Ureter (tissue), 1 donor: ENCODE measurements at regions not wholly inside any gene's neighbourhood (a gene's known extent, or its start where the extent isn't known, plus 50 kb on each side); places are given as distances from the start of the nearest gene placed in this dataset.

Experiments used
- DNase-seq: peaks from one replicate; pipeline ENCODE4 v3.0.0-alpha.2; 2020; ENCODE audit warnings: low spot score
- donor health status: DM: yes; HTN: yes; CAD: no.

DNA sequence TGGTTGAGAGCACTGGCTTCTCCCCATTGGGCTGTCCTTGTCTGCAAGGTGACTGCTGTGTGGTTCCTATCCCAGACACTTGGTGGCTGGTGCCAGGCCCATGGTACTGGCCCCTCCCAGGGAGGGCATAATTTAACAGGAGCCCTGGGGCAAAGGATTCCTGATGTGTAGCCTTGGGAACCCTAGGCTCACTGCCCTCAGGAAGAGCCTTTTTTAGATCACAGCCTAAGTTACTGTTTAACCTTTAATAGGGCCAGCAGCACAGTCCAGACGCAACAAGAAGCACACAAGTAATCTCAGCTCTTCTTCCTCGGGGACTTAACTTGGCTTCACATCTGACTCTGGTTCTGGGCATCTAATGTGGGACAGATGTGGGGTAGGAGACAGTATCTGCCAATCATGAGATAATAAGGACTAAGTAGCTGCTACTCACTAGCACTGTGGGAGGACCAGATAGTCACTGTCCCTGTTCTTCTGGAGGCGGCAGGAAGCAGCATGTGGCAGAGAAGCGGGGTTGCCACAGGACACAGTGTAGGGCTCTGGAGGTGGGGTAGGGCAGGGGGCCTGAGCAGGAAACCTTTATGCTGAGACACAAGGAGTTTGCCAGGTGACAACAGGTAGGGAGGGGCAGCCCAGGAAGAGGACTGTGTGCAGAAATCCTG lies 136.3 kb downstream of the TMEM17 start:
- no peak for DNase-seq

DNA sequence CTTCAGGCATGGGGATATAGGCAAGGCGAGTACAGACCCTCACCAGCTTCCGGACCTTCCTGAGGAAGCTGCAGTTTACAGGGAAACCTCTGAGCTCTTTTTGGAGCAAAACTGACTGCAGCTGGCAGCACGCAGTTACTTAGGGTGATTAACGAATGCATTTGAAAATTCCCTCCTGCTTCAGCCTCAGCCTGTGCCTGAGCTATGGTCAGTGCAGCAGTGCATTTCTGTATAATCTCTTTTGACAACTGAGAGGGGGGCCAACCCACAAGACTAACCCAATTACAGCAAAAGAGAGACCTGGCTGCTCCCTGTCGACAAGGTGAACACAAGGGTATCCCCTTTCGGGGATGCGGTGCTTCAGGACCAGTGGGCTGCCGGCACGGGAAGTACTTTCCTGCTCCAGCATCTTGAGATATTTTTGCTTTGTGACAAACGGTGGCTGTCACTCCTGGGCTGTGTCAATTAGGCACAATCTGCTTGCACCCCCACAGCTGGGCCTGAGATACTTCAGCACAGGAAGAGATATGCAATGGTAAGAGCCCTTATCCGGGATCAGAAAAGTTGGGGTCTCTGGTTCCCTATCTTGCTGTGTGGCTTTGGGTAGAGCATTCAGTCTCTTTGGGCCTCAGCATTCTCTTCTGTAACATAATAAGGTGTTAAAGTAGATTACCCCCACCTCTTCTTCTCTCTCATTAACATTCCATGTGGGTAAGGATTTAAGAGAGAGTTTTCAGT lies 141.0 kb downstream of the TMEM17 start:
- no peak for DNase-seq

DNA sequence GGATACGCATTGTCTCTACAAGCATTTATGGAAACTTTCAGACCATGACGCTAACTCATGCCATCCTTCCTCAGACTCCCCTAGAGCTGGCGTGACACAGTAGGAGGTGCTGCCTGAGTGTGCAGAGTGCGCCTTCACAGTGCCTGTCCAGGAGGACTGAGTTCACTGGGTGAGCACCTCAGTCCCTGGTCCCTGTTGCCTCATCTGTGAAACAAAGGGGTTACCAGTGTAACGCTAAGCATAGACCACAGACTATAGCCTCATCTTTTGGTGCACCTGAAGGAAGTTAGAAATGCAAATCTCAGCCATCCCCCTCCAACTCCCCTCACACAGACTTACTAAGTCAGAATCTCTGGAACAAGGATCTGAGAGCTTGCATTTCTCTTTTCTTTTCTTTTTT lies 142.8 kb downstream of the TMEM17 start:
- no peak for DNase-seq

- no peak for DNase-seq
Observed at GRCh38 chr2:62362561-62362960, 143.4 kb downstream of the TMEM17 start.

DNA sequence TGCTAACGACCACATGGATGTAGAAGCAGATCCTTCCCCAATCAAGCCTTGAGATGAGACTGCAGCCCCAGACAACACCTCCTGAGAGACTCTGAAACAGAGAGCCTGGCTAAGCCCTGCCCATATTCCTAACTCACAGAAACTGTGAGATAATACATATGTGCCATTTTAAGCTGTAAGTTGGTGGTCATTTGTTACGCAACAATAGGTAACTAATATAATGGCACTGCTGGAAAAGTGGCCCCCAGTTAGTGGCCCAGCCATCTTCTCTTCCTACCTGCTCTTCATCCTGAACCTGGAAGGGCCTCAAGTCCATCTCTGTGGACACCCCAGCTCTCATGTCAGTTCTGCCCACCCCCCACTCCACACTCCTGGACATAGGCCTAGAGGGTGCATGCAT lies 144.0 kb downstream of the TMEM17 start:
- no peak for DNase-seq

DNA sequence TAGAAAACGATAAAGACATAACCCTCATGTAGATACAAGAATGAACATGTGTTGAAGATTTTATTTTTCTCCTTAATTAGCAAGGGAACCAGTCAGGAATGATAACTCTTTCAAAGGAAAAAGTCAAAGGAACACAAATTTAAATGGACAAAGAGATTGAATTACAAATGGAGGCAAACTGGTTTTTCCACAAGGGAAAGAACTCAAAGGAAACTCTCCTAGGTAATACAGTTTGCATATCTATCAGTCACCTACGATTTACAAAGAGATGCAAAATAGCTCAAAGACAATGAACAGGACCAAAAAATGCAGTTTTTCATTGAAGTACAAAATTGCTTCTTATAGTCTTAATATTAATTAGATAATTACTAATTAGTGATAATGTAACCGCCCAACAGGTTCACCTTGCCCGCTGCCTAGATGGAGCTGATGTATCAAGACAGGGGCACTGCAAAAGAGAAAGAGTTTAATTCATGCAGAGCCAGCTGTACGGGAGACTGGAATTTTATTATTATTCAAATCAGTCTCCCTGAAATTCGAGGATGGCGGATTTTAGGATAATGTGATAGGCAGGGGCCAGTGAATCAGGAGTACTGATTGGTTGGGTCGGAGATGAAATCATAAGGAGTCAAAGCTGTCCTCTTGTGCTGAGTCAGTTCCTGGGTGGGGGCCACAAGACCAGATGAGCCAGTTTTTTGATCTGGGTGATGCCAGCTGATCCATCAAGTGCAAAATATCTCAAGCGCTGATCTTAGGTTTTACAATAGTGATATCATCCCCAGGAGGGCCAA lies 151.0 kb downstream of the TMEM17 start:
- DNase-seq: no peak

GRCh38 chr2:62352031-62352430 lies 154.0 kb downstream of the TMEM17 start:
- DNase-seq: no peak

GRCh38 chr2:62349788-62350187 lies 153.9 kb downstream of the B3GNT2 start:
- DNase-seq: no peak

GRCh38 chr2:62348700-62349099 lies 152.8 kb downstream of the B3GNT2 start:
- DNase-seq: no peak

DNA sequence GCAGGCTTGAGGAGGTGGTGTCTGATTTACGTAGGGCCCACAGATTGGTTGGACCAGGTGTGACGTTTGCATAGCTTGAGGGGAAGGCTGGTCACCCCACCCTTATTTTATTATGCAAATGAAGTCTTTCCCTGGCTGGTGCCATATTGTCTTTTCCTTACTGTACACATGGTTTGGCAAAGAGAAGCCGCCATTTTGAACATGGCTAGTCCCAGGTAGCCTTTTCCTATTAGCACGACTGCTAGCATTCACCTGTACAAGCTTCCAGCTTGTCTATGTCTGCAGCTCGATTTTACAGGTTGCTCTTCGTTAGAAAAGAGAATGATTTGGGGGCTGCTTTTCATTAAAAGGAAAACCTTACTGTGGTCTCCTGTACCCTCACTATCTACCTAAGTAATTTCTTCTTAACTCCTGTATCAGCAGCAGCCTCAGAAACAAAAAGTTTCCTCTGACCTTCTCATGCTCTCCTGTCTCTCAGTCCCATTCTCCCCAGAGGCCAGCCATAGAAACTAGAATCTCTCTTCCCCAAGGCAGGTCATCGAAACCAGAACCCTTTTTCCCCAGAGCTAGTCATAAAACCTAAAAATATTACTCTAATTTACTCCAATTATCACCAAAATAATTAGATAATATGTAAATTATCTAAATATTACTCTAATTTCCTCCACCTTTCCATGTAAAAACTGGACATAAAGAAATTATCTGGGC lies 151.8 kb downstream of the B3GNT2 start:
- no peak for DNase-seq

- no peak for DNase-seq
Observed at GRCh38 chr2:62344472-62344871, 148.6 kb downstream of the B3GNT2 start.

GRCh38 chr2:62343636-62344337 lies 147.9 kb downstream of the B3GNT2 start:
- DNase-seq: no peak

GRCh38 chr2:62343206-62343605 lies 147.3 kb downstream of the B3GNT2 start:
- DNase-seq: no peak

DNA sequence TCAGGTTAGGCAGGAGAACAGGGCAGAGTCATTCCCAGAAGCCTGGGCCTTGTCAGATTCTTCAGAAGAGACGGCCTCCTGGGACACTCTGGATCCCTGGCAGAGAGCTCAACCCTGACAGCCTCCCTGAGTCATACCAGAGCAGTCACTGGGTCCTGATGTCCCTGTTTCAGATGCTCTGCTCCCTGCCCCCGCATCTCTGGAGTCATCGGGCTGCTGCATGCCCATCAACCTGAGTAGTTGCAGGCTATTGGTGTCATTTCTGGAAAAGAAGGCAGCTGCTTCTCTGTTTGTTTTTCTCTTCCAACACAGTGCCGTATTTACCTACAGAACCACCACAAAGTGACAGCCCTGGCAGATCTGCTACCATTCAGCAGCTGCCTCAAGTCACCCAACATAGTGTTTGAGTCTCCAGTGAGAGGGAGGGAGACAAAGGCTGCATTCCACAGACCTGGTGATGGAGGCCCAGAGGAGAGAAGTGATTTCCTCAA lies 145.1 kb downstream of the B3GNT2 start:
- no peak for DNase-seq

DNA sequence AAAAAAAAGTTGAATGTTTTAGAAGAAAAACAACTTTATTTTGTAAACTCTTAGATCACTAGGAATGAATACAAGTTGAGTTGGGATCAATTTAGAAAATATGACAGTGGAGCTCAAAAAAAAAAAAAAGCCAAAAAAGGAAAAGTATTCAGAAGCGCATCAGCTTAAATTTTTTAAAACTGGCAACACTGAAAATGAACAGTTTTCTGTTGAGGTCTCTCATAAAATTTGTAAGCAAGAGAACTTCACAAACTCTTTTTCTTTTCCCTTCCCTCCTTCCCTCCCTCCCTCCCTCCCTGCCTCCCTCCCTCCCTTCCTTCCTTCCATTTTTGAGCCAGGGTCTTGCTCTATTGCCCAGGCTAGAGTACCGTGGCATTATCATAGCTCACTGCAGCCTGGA lies 143.9 kb downstream of the B3GNT2 start:
- DNase-seq: no peak

- DNase-seq: no peak
Observed at GRCh38 chr2:62339413-62339812, 143.5 kb downstream of the B3GNT2 start.

DNA sequence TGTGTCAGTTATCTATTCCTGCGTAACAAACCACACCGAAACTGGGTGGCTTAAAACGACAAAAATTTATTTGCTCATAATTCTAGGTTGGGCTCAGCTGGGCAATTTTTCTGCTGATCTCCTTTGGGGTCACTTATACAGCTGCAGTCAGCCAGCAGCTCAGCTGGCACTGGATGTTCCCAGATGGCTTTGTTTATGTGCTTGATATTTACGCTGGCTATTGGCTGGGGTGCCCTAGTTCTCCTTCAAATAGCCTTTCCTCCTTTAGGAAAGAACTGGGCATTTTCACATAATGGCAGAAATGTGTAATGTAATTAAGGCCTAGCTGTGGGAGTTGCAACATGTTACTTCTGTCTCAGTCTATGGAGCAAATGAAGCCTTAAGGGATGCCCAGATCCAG lies 142.2 kb downstream of the B3GNT2 start:
- no peak for DNase-seq

DNA sequence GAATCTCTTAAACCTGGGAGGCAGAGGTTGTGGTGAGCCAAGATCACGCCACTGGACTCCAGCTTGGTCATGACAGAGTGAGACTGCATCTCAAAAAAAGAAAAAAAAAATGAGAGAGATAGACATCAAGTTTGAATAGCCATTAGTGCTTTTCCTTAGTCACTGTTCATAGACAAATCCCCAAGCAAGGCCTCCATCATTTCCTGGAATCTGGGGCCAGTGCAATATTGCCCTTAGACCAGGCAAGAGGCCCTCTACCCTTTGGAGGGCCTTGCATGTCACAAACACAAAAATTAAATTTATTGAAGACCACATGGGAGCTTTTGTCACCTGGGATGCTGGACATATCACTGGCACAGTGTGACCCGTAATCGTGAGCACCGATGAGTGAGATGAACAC lies 141.5 kb downstream of the B3GNT2 start:
- DNase-seq: no peak

- DNase-seq: no peak
Observed at GRCh38 chr2:62335612-62336011, 139.7 kb downstream of the B3GNT2 start.

- no peak for DNase-seq
Observed at GRCh38 chr2:62334440-62335058, 138.6 kb downstream of the B3GNT2 start.

DNA sequence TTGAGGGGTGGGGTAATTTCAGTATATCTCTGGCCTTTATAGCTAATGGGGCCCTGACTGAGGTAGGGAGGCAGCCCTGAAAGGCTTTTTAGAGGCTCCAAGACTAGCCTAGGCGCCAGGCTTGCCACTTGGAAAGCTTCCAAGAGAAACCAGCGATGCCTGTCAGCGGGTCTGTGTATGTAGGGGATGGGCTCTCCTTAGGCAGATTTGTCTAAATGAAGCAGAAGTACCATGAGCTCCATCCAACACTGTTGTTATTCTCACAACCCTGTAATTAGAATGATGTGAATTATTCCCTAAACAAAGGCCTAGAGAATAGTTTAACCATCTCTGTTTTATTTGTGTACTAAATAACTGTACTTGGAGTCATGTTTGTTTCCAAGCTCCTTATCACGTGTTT lies 138.1 kb downstream of the B3GNT2 start:
- no peak for DNase-seq
